G401 (cell line): ENCODE measurements at regions not wholly inside any gene's neighbourhood (a gene's known extent, or its start where the extent isn't known, plus 50 kb on each side); places are given as distances from the start of the nearest gene placed in this dataset.

ENCODE experiments used
- DNase-seq: peaks from one replicate; pipeline ENCODE4 v3.0.0-alpha.2; 2015; ENCODE audit warnings: low spot score
- in situ Hi-C: cut with HindIII; loops from 2 replicates; pipeline ENCODE4 v1.10.0; 2016; ENCODE audit warnings: low sequenced_read_pairs, mixed read lengths

- no peak for DNase-seq
Measured at GRCh38 chr6:21800948-21801438, 207.4 kb downstream of the SOX4 start.

GRCh38 chr6:21801446-21802174 lies 208.1 kb downstream of the SOX4 start:
- in situ Hi-C loops, result no loop called here
- no peak for DNase-seq

More at GRCh38 chr6:21800948-21801438, 207.4 kb downstream of the SOX4 start:
- in situ Hi-C loops, result no loop called here

DNA sequence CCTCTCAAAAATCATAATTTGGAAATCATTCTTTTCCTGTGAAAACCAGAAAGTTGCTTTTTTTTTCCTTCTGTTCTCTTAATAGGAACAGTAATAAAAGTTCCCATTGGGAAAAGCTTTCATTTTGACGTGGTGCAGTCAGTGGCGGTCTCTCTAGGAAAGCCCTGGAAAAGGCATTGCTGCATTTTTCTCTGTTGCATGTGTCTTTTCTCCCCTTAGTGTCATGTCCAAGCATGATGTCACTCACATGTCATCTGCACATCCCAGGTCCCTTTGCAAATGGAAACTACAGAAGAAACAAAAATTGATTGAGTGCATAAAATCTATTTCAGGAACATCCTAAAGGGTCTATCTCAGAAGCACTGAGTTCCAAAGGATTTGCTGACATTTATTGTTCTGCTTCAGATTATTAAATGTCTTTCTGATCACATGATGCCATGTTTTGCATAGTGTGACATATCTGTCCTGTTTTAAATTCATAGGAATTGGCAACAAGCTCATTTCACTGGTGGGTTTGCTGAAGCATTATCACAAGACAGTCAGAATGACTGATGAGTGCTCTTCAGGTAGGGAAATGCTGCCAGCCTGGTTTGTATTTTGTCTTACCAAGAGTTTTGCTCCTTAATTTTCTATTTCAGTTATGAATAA lies 208.7 kb downstream of the SOX4 start:
- in situ Hi-C loops, result no loop called here
- no peak for DNase-seq

DNA sequence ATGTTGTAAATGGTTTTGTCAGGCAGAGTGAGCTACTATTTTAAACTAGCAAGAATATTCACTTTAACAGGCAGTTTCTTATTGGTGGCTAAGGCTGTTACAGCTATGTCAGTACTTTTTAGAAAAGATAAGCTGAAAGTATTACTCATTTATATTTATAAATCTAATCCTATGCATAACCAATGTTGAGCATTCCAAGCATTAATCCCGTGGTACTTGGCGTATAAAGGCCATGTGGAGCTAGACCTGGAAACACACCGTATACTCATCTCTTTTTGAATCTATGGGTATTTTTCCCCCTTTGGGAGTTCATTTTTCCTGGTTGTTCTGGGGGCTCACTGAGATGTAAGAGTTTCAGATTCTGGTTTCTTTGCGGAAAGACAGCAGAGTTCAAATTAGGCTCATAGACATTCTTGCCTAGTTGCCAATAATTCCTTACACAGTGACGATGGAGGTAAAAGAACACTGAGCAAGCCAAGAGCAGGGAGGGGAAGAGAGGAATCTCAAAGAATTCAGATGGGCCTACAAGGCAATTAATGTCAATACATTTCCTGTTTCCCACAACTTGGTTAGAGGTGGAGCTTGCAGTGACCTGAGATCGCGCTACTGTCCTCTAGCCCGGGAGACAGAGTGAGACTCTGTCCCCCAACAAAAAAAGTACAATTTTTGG lies 211.5 kb downstream of the SOX4 start:
- DNase-seq, result no peak
- in situ Hi-C loops, result no loop called here

- in situ Hi-C loops, result no loop called here
- no peak for DNase-seq
Measured at GRCh38 chr6:21807299-21808044, 213.9 kb downstream of the SOX4 start.

DNA sequence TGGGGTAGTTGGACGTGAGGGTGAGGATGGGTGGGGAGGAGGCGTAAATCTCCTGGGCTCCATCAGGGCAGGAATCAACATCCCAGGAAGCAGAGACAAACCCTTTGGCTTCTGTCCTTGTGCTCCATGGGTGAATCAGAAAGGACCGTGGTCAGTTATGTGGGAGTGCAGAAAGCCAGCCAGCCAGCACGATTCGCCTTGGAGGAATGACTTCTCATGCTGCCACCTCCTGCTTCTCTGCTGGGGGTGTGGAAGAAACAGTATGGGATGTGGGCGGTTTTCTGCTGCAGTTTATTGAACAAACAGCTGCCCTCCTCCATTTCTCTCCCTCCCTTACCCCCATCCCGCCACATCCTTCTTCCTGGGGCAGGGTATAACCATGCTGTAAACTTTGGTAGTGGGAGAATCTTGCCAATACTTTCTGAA lies 214.5 kb downstream of the SOX4 start:
- no peak for DNase-seq
- in situ Hi-C loops, result no loop called here

GRCh38 chr6:21808551-21809242 lies 215.1 kb downstream of the SOX4 start:
- in situ Hi-C loops, result no loop called here

GRCh38 chr6:21811484-21811883 lies 217.9 kb downstream of the SOX4 start:
- in situ Hi-C loops, result no loop called here
- DNase-seq, result no peak

More at GRCh38 chr6:21808551-21809242, 215.1 kb downstream of the SOX4 start:
- DNase-seq, result no peak

DNA sequence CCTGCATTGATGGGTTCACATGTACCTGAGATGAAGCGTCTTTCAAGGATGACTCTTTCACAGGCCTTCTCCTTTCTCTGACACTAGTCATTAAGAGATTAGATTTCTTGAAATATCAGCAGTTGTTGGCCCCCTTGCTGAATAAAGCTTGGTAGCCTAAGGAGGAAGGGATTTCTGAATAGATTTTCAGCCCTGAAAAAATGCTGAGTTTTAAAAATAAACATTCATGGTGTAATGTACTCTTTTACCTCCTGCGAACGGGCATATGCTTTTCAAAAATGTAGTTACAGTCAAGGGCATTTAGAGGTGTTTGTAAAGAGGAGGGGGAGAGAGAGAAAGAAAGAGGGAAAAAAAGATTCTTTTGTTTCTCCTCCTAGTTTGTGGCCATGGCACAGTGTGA lies 222.7 kb downstream of the SOX4 start:
- in situ Hi-C loops, result no loop called here
- DNase-seq, result no peak

DNA sequence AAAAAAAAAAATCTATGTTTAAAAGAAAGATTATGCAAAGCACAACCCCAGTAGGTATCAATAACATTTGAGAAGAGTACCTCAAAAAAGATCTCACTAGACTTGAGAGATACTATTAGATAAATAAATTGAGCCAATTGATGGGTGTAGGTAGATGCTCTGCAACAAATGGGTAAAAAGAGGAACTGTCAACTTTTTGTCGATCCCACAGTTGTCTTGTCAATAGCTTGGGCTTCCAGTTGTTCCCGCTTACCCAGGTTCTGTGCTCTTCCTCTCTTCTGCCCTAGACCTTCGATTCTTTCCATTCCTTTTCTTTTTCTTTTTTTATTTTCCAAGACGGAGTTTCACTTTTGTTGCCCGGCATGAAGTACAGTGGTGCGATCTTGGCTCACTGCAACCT lies 226.9 kb downstream of the SOX4 start:
- DNase-seq, result no peak
- in situ Hi-C loops, result no loop called here

DNA sequence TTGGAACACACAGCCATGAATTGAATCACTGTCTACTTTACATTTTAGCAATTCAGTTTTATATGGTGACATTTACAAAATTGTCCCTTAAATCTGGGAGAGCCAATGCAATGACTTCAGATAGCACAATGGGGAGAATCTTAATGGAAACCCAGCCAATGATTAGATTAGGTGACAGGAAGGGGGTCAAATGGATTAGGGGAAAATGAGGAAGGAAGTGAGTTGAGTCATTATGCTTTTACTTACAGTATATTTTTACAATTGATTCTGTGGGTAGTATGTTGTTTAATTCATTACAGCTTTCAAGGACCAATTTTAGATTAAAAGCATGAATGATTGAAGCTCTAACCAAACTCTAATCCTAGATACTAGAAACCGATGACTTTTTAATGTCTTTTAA lies 229.8 kb downstream of the SOX4 start:
- in situ Hi-C loops, result no loop called here
- no peak for DNase-seq

DNA sequence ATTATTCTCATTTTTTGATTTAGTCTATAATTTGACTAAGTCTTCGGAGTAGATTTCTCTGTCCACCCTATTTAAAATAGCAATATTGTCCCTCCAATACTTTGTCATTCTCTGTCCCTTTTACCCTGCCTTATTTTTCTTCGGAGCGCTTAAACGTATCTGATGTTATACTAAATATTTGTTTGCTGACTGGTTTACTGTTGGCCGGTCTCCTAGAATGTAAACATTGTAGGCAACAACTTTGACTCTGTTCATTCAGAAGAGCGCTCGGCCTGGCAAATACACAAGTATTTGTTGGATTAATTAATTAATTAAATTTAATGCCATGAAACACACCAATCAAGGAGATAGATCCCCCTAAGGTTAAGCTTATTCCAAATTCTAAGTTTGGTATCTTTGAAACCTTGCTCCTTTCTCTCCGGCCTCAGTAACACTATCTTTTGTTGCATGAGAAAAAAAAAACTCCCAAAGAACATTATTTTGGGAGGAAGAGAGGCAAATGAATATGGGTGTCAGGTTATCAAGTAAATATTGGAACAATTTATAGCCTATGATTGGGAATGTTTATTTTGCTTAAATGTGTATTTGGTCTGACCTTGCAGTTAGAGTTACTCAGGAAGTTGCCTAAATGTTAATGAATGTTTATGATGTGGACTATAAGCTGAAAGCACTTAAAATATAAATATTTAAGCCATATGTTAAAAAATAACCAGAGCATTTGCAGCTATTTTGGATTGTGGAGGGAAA lies 231.1 kb downstream of the SOX4 start:
- no peak for DNase-seq
- in situ Hi-C loops, result no loop called here

DNA sequence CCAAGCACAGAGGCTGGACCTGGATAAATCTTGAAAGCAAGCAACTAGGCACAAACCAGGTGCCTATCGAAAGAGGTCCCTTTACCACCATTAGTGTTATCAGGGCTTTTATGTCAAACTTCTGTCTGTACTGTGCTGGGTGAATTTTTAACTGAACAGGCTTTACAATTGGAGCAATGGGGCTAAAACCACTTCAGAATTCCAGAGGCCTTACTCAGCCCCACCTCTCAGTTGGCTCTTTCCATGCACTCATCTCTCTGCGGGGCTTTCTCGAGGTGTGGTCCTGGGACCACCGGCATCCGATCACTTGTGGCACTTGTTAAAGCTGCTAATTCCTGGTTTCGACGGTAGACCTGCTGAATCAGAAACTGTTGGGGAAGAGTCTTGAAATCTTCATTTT lies 232.5 kb downstream of the SOX4 start:
- no peak for DNase-seq
- in situ Hi-C loops, result no loop called here

DNA sequence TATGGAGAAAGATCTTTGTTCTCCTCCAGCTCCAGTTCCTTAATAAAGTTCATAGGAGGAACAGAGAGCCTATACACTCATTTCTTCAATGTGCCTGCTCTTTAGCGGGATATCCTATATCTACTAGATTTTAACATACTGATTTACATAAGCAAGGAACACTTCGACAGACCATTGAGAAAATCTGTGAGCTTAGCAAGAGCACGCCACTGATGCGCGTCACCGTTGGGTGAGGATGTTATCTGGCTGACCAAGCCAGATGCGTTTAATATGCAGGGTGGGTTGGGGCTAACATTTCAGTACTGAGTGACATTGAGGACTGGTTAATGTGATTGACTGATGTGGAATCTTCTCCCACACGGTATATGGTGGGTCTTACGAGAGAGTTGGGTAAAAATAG lies 233.4 kb downstream of the SOX4 start:
- in situ Hi-C loops, result no loop called here
- DNase-seq, result no peak

- no peak for DNase-seq
- in situ Hi-C loops, result no loop called here
Measured at GRCh38 chr6:21827425-21828202, 234.1 kb downstream of the SOX4 start.

GRCh38 chr6:21828704-21829103 lies 235.2 kb downstream of the SOX4 start:
- no peak for DNase-seq
- in situ Hi-C loops, result no loop called here

DNA sequence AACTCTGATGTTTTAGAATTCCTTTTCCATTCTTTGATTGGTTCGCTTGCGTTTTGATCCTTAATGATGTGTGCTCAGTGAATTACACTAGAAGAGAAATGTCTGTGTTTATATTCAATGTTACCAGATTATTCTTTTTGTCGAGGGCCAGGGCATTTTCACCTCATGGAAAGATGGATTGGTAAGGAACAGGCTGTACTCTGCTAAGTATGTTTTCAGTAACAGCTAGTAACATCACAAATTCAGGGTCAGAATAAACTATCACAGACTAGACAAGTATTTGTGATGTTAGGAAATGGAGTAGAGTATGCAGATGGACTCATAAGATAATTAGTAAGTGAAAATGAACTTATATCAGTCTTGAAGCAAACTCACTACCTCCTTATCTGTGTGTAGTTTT lies 235.6 kb downstream of the SOX4 start:
- DNase-seq, result no peak
- in situ Hi-C loops, result no loop called here
